Heart left ventricle (tissue), 13 donors: ENCODE measurements at regions not wholly inside any gene's neighbourhood (a gene's known extent, or its start where the extent isn't known, plus 50 kb on each side); places are given as distances from the start of the nearest gene placed in this dataset.

Experiments used
- CTCF ChIP-seq, 12 donors: fragments of 200-600 bp; sonication (generic) in 4 of 12; IDR thresholded peaks; one replicate each; pipeline versions ENCODE4 v1.5.0 to v1.8.0; 2018 to 2022; ENCODE audit warnings: antibody characterized with exemption in 12 of 12, mild to moderate bottlenecking in 5 of 12
- POLR2A ChIP-seq, 2 donors: fragments of 450-650 bp; IDR thresholded peaks; one replicate each; pipeline ENCODE4 v1.6.1; 2017; ENCODE audit warnings: antibody characterized with exemption in 2 of 2, mild to moderate bottlenecking in 2 of 2, moderate library complexity in 2 of 2
- donor health status: ischemic (EF 13 %, LVEDD 7.1; RV severe dilation, severe dysfunction).
- donor health status: DM: no; HTN: yes; CAD: no.
- donor health status: DM: no; HTN: no; CAD: no.
- donor health status: ischemic (EF 25% LVEDD 6.9; RV normal size, moderate dysfunction).
- donor health status: ischemic (EF 25% LVEDD 5.7; RV mildly dilated, moderate dysfunction).
- donor health status: ischemic (EF 35%, LVEDD 5.7; RV mildly dilated, moderate dysfunction).
- donor health status: nonischemic (EF 11% LVEDD 7.7; RV severe dilation, severe dysfunction).
- donor health status: DM: yes; HTN: yes; CAD: no.
- donor health status: PGD.
- donor health status: ischemic (EF 29% LVEDD 5.4; RV normal size, mild dysfunction).
- donor health status: nonischemic (EF 23%, LVEDD 6.1; RV moderate dilation, normal function).

- no peak for TF ChIP-seq POLR2A (IDR thresholded peaks at IDR 0.05)
- TF ChIP-seq CTCF (IDR thresholded peaks at IDR 0.05): no peak
These were observed 66.0 kb upstream of the DNAH14 start for GRCh38 chr1:224863486-224863885.
